ENCODE measurements at regions not wholly inside any gene's neighbourhood (a gene's known extent, or its start where the extent isn't known, plus 50 kb on each side); places are given as distances from the start of the nearest gene placed in this dataset.
"Not testable (repeated sequence)": the region's sequence is repeated elsewhere in the genome, so short reads cannot be mapped to it uniquely, and the experiment has no call there.

DNA sequence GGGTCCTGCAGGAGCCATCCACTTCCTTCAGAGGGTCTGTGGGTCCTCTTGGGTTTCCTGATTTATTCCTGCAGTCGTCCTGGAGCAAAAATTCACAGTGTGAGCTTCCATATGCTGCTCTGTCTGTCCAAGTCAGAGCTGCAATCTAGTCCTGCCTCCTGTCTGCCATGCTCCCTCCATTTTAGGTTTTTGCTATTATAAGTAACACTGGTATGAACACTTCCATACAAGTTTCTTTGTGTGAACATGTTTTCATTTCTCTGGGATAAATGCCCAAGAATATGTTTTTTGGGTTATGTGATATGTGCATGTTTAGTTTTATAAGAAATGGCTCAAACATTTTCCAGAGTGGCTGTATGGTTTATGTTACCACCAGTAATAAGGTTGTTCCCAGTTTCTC lies 188.1 kb downstream of the ACTR3B start:
- no peak for FAIRE-seq
- no peak for DNase-seq (ENCODE audit: insufficient read length, low spot score)

DNA sequence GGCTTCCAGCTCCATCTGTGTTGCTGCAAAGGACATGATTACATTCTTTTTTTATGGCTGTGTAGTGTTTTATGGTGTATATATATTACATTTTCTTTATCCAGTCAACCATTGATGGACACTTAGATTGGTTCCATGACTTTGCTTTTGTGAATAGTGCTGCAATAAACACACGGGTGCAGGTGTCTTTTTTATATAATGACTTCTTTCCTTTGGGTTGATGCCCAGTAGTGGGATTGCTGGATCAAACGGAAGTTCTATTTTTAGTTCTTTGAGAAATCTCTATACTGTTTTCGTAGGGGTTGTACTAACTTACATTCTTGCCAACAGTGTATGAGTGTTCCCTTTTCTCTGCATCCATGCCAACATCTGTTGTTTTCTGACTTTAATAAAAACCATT lies 189.7 kb downstream of the ACTR3B start:
- DNase-seq (ENCODE audit: insufficient read length, low spot score), result no peak
- FAIRE-seq, result no peak

DNA sequence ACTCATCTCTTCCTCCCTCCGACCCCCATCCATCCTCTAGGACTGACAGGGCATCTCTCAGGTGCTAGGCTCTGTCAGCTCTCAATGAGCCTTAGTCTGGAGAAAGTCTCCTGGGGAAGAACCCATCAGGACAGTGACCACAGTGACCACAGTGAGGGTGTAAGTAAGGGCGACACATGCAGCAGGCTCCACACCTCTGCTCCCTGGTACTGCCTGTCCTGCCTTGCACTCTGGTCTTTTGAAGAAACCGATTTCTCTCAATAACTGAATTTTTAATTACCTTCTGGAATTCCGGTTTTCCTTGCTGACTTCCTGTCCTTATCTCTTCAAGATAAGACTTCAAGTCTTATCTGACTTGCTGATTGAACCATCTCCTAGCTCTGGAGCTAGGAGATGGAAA lies 190.2 kb downstream of the ACTR3B start:
- no peak for DNase-seq (ENCODE audit: insufficient read length, low spot score)
- FAIRE-seq, result no peak

DNA sequence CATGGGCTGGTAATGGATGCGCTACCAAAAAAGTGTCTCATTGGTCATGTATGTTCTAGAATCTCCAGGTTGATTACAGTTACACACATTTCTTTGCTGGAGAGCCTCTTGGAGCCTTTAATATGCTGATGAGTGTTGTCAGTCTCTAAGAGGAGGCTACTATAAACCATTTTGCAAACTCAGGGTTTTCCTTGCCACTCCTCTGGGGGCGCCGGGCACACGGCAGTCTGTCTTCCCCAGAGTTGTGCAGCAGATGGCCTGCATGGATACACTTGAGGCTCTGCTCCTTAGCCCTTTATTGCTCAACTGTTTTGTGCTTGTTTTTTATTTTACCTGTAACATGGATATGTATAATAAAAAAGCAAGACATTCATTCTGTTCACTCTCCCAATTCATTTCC lies 196.5 kb downstream of the ACTR3B start:
- DNase-seq (ENCODE audit: insufficient read length, low spot score), result no peak
- FAIRE-seq, result no peak

DNA sequence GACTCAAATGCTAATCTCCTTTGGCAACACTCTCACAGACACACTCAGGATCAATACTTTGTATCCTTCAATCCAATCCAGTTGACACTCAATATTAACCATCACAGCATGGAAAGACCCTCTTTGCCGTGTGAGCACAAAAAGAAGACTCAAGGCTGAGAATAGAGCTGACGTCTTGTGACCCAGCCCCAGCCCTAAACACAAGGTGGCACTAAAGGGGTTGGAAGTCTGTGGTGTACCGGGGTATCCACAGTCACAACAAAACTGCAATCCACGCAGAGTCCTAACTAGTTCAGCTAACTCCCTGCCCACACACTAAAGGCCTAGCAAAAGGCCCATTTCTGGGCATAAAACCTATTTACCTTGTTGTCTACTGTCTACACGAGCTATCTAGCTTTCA lies 200.1 kb downstream of the ACTR3B start:
- FAIRE-seq, result no peak

DNA sequence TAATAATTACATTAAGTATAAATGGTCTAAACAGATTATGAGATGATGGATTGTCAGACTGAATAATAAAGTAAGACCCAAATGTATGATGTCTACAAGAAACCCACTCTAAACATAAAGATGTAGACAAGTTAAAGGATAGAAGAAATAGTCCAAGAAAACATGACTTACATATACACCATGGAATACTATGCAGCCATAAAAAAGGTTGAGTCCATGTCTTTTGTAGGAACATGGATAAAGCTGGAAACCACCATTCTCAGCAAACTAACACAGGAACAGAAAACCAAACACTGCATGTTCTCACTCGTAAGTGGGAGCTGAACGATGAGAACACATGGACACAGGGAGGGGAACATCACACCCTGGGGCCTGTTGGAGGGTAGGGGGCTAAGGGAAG lies 202.2 kb downstream of the ACTR3B start:
- not testable (repeated sequence) for FAIRE-seq; DNase-seq (ENCODE audit: insufficient read length, low spot score)

More for the DNA sequence above, 200.1 kb downstream of the ACTR3B start:
- no peak for DNase-seq (ENCODE audit: insufficient read length, low spot score)

DNA sequence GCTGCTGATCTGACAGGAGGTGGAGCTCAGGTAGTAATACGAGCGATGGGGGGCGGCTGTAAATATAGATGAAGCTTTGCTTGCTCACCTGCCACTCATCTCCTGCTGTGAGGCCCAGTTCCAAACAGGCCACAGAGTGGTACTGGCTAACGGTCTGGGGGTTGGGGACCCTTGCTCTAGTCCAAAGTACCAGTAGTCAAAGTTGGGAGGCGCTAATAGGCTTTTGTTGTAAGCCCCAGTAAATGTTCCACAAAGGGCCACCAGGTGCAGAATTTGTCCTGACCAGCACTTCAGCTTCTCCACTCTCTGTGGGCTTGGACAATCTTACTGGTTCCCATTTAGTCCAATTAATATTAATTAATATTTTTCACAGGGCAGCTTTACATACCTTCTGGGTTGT lies 206.6 kb downstream of the ACTR3B start:
- DNase-seq (ENCODE audit: insufficient read length, low spot score) (no peak), FAIRE-seq (no peak)

DNA sequence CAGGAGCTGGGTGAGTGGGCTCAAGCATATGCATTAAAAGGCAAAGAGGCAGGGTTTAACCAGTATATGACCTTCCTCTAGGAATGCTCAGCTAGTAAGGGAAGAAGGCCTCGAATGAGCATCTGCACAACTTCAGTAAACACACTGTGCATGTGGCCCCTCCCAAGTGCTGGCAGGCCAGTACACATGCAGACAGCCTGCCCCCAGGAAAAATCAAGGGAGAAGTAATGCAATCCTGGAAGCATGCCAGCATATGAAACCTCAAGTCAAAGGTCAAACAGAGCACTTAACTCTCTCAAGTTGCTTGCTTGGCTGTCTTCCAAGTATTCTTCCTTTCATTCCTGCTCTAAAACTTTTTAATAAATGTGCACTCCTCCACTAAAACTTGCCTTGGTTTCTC lies 208.4 kb downstream of the ACTR3B start:
- DNase-seq (ENCODE audit: insufficient read length, low spot score) (no peak), FAIRE-seq (no peak)

DNA sequence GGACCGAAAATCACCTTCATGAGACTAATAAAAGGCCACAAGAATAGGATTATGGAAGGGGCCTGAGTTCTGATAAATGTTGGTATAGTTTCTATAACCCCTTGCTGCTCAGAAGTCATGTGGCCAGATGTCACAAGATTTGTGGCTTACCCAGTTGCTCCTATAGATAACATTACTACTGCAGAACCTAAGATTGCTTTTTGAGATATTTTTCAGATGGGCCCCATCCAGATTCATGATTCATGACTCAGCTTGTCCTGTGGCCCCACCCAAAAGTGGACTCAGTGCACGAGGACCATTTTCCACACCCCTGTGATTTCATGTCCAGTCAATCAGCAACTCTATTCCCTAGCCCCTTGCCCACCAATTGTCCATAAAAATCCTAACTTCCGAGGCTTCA lies 209.0 kb downstream of the ACTR3B start:
- no peak for DNase-seq (ENCODE audit: insufficient read length, low spot score)
- FAIRE-seq, result no peak

DNA sequence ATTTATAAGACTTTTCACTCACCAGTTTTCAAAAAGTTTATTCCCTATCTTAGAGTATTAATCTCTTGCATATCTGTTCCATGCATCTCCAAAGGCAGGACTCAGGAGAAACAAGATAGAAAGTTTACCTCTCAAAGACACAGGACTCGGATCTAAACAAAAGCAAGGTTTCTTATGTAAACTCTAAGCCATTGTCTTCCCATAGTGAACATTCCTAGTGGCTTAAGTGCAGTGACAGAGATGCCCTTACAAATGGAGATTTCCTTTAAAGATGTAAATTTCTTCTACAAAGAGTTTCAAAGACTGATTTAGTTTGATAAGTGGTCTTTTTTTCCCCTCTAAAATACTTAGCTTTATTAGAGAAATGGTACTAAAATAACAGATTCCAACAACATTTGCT lies 209.8 kb downstream of the ACTR3B start:
- DNase-seq (ENCODE audit: insufficient read length, low spot score), result no peak
- no peak for FAIRE-seq

DNA sequence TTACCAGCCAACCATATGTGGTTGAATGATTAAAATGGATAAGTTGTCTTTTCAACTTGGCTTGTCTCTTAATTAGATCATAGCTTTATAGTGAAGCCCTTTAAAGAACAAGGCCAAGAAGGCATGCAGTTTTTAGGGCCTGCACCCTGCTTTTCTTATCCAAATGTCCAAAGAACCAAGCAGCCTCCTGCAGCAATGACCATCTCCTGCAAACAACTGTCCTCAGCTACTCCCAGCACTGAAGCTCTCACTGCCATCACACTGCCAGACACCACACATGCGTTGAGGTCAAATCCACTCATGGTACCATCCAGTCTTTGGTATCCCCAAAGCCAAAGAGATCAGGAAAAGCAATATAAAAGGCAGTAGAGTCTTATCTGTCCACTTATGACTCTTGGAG lies 210.3 kb downstream of the ACTR3B start:
- FAIRE-seq, result no peak
- DNase-seq (ENCODE audit: insufficient read length, low spot score), result no peak

DNA sequence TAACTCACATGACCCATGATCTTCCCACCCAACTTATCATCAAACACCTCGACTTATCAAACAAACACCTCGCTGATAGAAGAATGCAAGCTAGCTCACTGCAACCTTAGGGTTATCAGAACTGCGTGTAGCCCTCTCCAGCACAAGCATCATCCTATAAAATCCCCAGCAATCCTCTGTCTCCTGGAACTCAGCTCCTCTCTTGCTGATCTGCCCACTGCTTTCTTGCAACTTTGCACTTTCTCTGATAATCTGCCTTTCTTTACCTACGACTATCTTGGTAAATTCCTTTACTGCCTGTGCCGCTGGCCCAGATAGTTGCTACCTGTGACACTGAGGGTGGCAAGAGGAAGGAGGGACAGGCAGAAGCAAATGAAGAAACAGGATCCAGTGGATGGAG lies 210.9 kb downstream of the ACTR3B start:
- no peak for FAIRE-seq

DNA sequence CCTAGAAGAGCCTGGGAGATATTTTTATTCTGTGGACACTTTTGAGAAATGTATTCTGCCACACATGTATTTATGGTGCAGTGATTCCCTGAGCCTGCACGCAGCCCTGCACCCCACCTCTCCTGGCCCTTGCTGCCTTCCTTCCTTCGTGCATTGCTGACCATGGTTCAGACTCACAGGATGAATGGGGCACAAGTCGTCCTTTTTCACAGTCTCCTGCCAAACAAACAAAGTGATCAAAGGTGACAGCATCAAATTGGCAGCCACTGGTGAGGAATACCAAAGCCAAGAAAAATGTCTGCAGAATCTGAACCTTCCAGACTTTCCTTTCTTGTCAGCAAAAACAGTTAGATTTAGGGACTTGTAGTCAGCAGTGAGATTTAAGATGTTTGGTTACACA lies 215.0 kb downstream of the ACTR3B start:
- FAIRE-seq, result no peak
- DNase-seq (ENCODE audit: insufficient read length, low spot score), result no peak

More for the DNA sequence above, 210.9 kb downstream of the ACTR3B start:
- no peak for DNase-seq (ENCODE audit: insufficient read length, low spot score)

DNA sequence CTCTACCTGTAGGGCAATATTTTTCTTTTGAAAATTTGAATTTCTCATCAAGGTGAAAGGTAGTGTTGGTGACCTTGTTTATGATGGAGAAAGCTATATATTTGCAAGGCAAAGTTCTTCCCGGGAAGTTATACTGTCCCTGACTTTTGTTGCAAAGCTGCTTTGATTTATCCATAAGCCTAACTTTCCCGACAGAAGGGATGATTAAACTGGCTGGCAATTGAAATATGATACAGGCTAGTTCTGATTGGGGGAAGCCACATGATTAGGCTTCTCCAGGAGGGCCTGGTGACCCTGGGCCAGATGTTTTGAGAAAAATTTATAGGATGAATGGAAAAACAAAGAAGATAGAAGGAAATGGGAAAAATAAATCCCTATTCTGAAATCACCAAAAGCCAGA lies 215.5 kb downstream of the ACTR3B start:
- FAIRE-seq (no peak), DNase-seq (ENCODE audit: insufficient read length, low spot score) (no peak)

DNA sequence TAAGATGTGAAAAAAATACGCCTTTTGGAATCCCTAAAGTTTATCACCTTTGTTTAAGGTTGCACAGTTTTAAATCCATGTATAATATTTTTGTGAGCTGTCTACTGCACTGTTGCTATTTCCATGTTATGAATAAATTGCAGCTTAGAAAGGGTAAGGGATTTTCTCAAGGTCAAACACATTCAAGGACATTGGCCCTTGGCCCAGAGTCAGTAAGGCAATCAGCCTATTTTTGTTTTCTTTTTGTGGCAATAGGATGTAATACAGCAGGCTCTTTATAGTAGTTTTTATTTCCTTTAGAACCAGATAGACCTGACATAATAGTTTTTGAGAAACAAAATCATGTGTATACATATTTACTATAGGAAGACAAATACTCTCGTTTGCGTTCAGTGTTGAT lies 219.8 kb downstream of the ACTR3B start:
- DNase-seq (ENCODE audit: insufficient read length, low spot score), result no peak
- no peak for FAIRE-seq

DNA sequence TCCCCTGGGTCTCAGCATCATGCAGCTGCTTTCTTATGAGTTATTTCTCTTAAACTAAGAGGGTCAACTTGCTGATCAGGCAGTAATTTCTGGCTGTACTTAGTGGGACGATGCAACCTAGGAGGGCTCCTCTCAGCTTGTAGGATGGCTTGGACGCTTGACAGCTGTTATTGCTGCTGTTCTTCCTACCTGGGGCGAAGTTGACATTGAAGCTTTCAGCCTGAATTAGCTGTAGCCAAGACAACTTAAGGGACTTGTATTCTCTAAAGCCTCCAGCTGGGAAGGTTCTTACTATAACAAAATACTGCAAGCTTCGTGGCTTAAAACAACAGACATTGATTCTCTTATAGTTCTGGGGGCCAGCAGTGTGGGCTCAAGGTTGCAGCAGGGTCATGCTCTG lies 224.9 kb downstream of the ACTR3B start:
- FAIRE-seq, result no peak
- DNase-seq (ENCODE audit: insufficient read length, low spot score), result no peak

DNA sequence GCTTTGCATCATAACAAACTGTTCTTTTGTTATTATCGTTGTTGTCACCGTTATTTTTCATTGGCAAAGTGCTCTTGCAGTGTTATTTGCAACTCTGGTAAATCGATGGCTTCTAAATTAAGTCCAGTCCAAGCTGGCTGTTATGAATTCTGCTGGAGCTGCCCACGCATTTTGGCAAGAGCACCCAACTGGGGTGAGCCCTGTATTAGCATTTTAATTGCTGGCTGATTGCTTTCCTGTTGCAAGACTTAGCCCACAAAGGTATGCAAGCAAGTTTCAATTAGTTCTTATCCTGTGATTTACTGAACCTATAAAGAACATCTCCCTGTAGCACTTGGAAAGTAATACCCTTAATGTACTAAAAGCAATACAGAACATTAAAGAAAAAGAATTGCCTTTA lies 226.8 kb downstream of the ACTR3B start:
- no peak for FAIRE-seq

DNA sequence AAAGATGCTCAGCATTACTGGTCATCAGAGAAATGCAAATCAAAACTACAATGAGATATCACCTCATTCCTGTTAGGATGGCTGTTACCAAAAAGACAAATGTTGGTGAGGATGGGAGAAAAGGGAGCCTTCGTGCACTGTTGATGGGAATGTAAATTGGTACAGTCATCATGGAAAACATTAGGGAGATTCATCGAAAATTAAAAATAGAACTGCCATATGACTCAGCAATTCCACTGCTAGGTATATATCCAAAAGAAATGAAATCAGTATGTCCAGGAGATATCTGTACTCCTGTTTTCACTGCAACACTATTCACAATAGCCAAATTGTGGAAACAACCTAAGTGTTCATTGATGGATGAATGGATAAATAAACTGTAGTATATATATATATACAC lies 228.1 kb downstream of the ACTR3B start:
- DNase-seq (ENCODE audit: insufficient read length, low spot score), result no peak
- no peak for FAIRE-seq

More for the DNA sequence above, 226.8 kb downstream of the ACTR3B start:
- no peak for DNase-seq (ENCODE audit: insufficient read length, low spot score)

DNA sequence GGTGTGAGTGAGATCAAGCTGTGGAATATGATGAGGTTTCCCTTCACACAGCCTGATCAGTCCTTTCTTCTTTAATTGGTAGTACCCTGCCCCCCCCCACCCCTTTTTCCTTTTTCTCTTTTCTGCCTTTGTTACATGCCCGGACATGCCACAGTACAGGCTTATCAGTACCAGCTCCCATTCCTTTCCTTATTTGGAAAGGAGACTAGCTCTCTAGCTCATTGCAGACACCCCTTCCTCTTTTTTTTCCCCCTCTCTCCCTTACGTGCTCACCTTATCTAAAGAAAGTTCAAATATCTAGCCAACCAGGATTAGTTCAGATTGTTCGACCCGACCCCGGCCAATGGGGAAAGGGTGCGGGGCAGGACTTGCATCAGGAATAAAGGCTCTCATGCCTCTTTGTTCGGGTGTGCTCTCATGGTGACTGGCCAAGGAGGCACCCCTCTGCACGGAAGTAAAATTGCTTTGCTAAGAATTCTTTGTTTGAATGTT lies 230.4 kb downstream of the ACTR3B start:
- FAIRE-seq, result no peak
- DNase-seq (ENCODE audit: insufficient read length, low spot score), result no peak

DNA sequence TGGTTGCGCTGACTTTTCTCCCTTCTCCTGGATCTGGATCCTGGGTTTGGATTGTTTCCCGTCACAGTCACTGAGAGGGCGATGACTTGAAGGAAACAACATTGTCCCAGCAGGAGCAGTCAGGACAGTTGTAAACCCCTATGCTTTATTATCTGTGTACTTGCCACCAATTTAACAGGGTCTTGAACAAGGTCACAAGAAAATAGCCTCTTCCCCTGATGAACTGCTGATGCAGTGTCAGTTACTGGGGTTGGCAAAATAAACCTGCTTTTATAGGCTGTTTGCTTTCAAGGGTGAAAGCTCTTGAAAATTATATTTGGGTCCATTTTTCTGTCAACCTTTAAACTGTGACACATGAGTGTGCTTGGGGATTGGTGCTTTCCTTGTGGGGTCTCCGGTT lies 238.9 kb downstream of the ACTR3B start:
- FAIRE-seq, result no peak

DNA sequence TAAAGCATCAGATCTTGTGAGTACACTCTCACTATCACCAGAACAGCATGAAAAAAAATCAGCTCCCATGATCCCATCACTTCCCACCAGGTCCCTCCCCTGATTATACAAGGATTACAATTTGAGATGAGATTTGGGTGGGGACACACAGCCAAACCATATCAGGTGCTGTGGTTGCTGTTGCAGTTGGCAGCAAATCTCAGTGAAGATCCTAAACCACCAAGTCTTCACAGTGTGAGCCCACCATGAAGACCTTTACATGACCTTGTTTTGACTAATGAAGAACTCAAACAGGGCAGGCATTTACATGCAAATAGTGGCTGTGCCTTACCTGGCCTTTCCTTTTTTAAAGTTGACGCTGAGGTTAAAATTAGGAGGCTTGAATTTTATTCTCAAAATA lies 242.6 kb downstream of the ACTR3B start:
- DNase-seq (ENCODE audit: insufficient read length, low spot score) (no peak), FAIRE-seq (no peak)

More for the DNA sequence above, 238.9 kb downstream of the ACTR3B start:
- DNase-seq (ENCODE audit: insufficient read length, low spot score), result no peak

DNA sequence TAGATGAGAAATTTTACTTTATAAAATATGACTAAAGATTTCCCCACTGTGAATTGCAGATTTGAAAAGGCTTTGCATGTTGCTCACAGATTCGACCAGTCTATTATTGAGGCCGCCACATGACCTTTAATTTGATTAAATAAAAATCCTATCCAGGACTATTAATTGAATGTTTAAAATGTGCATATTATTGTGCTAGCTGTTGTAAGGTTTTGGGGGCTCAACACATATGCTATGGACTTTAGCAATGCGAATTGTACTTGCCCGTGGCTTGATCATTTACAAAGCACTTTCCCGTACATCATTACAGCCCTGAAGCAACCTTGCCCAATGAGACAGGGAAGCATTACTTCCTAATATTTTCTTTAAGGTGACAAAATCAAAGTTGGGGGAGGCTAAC lies 243.0 kb downstream of the ACTR3B start:
- no peak for DNase-seq (ENCODE audit: insufficient read length, low spot score)
- no peak for FAIRE-seq

DNA sequence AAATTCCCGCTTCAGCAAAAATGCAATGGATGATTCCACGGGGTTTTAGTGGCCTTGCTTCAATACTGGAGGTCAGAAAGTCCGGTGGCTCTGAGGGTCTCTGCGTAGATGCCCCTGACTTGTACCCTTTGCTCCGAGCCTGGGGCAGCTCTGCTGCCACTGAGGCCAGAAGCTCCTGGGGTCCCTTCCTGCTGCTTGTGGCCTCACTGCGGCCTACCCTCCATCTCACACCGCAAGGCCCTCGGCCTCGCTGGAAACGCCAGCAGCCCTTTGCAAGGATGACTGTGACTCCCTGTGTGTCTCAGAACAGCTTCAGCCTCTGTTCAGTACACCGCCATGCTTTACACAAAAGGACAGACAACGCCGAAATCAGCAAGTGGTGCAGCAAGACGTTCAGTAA lies 244.8 kb downstream of the ACTR3B start:
- no peak for FAIRE-seq
- DNase-seq (ENCODE audit: insufficient read length, low spot score), result no peak

Measured in GM19239 (cell line).